Naive B cell (primary cell): ENCODE measurements at regions not wholly inside any gene's neighbourhood (a gene's known extent, or its start where the extent isn't known, plus 50 kb on each side); places are given as distances from the start of the nearest gene placed in this dataset.
A peak's percentile ranks its signal among the peaks of the same experiment; 100 is the strongest.

Source experiments
- ATAC-seq, 2 donors: fragments of 150-1000 bp; cut with Tn5 transposase; 2 replicates each; pipeline ENCODE4 v1.10.0; 2021; ENCODE audit warnings: low read depth in 2 of 2, mild to moderate bottlenecking in 2 of 2, moderate library complexity in 2 of 2
- DNase-seq: peaks from one replicate; pipeline ENCODE4 v3.0.0; 2022
- H3K27ac Mint-ChIP-seq, 6 donors: one replicate each; pipeline ENCODE4 v1.8.0; 2020 to 2022; ENCODE audit warnings: mild to moderate bottlenecking in 6 of 6, mixed read lengths in 6 of 6, moderate library complexity in 5 of 6, inconsistent platforms in 2 of 6
- H3K27me3 Mint-ChIP-seq, 3 donors: one replicate each; pipeline ENCODE4 v1.8.0; 2021 to 2022; ENCODE audit warnings: mixed read lengths in 3 of 3, mild to moderate bottlenecking in 1 of 3
- H3K36me3 Mint-ChIP-seq, 2 donors: one replicate each; pipeline ENCODE4 v1.8.0; 2020 to 2022; ENCODE audit warnings: mixed read lengths in 2 of 2, inconsistent platforms in 1 of 2, mild to moderate bottlenecking in 1 of 2
- H3K4me1 Mint-ChIP-seq, 3 donors: one replicate each; pipeline ENCODE4 v1.8.0; 2020 to 2022; ENCODE audit warnings: mixed read lengths in 3 of 3, inconsistent platforms in 1 of 3, mild to moderate bottlenecking in 1 of 3, moderate library complexity in 1 of 3
- H3K4me3 Mint-ChIP-seq, 8 donors: one replicate each; pipeline ENCODE4 v1.8.0; 2020 to 2022; ENCODE audit warnings: mild to moderate bottlenecking in 8 of 8, mixed read lengths in 8 of 8, moderate library complexity in 8 of 8, inconsistent platforms in 2 of 8
- H3K9me3 Mint-ChIP-seq, 7 donors: one replicate each; pipeline ENCODE4 v1.8.0; 2020 to 2022; ENCODE audit warnings: mixed read lengths in 7 of 7, mild to moderate bottlenecking in 5 of 7, inconsistent platforms in 2 of 7, moderate library complexity in 1 of 7

GRCh38 chr3:104672331-104672730 lies 694.4 kb upstream of the ALCAM start:
- DNase-seq (no peak), ATAC-seq (no peak)
- H3K9me3 Mint-ChIP-seq = peaks cover 0 to 6% (median 3%) of the 10 kb centered on the region in 7 donors
- no peak overlapping the region for H3K4me3 Mint-ChIP-seq
- H3K36me3 Mint-ChIP-seq = no peaks in the 10 kb centered on the region
- no peaks in the 10 kb centered on the region for H3K4me1 Mint-ChIP-seq
- H3K27ac Mint-ChIP-seq = no peak overlapping the region
- no peaks in the 10 kb centered on the region for H3K27me3 Mint-ChIP-seq

- Mint-ChIP-seq H3K9me3 (peaks cover 0 to 6% (median 3%) of the 10 kb centered on the region in 7 donors), H3K27me3 (no peaks in the 10 kb centered on the region)
These were observed 692.7 kb upstream of the ALCAM start for GRCh38 chr3:104673981-104674380.

GRCh38 chr3:104676241-104676640 lies 690.5 kb upstream of the ALCAM start:
- no peaks in the 10 kb centered on the region for H3K27me3 Mint-ChIP-seq
- H3K36me3 Mint-ChIP-seq = no peaks in the 10 kb centered on the region
- H3K4me3 Mint-ChIP-seq = no peak overlapping the region
- no peaks in the 10 kb centered on the region for H3K4me1 Mint-ChIP-seq
- H3K27ac Mint-ChIP-seq = peak overlapping the region in 1 of 6 donors; percentile 16
- no peak for DNase-seq
- ATAC-seq = no peak
- peaks cover 0 to 6% (median 3%) of the 10 kb centered on the region in 7 donors for H3K9me3 Mint-ChIP-seq

More at GRCh38 chr3:104673981-104674380, 692.7 kb upstream of the ALCAM start:
- ATAC-seq (no peak), DNase-seq (no peak)
- Mint-ChIP-seq H3K4me3 (no peak overlapping the region), H3K36me3 (no peaks in the 10 kb centered on the region), H3K27ac (peak overlapping the region in 1 of 6 donors; percentile 50), H3K4me1 (no peaks in the 10 kb centered on the region)

- H3K4me1 Mint-ChIP-seq = no peaks in the 10 kb centered on the region
- H3K36me3 Mint-ChIP-seq = no peaks in the 10 kb centered on the region
- H3K27me3 Mint-ChIP-seq = no peaks in the 10 kb centered on the region
- DNase-seq = no peak
- H3K9me3 Mint-ChIP-seq = peaks cover 0 to 6% (median 3%) of the 10 kb centered on the region in 7 donors
- H3K27ac Mint-ChIP-seq = no peak overlapping the region
- no peak overlapping the region for H3K4me3 Mint-ChIP-seq
- ATAC-seq = no peak
These were observed 688.8 kb upstream of the ALCAM start for GRCh38 chr3:104677932-104678331.

DNA sequence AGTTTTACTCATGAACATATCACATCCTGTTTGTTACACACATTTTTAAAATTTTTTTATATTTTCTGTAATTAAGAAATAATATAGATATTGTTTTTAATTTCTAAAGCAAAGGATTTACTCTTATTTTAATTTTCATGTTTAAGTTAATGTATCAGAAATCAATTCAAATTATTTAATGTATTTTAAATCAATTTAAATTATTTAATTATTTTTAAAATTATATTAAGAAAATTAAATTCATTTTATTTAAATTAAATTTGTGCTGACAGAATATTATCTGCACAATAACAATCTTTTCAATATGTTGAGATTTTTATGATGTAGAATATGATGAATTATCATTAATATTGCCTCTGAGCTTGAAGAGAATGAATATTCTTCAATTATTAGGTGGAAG lies 681.2 kb upstream of the ALCAM start:
- Mint-ChIP-seq H3K9me3 (peaks cover 0 to 15% (median 5%) of the 10 kb centered on the region in 7 donors), H3K4me1 (no peaks in the 10 kb centered on the region), H3K27me3 (no peaks in the 10 kb centered on the region), H3K36me3 (no peaks in the 10 kb centered on the region), H3K4me3 (no peak overlapping the region), H3K27ac (no peak overlapping the region)
- DNase-seq = no peak
- no peak for ATAC-seq

- H3K36me3 Mint-ChIP-seq = no peaks in the 10 kb centered on the region
- H3K4me1 Mint-ChIP-seq = no peaks in the 10 kb centered on the region
- no peak overlapping the region for H3K27ac Mint-ChIP-seq
- H3K27me3 Mint-ChIP-seq = no peaks in the 10 kb centered on the region
- H3K4me3 Mint-ChIP-seq = no peak overlapping the region
- no peak for ATAC-seq
- peaks cover 0 to 28% (median 9%) of the 10 kb centered on the region in 7 donors for H3K9me3 Mint-ChIP-seq
- DNase-seq = no peak
These were observed 679.3 kb upstream of the ALCAM start for GRCh38 chr3:104687362-104687761.

GRCh38 chr3:104696470-104696869 lies 670.2 kb upstream of the ALCAM start:
- no peak for ATAC-seq
- H3K4me1 Mint-ChIP-seq = no peaks in the 10 kb centered on the region
- H3K27ac Mint-ChIP-seq = no peak overlapping the region
- H3K36me3 Mint-ChIP-seq = no peaks in the 10 kb centered on the region
- no peak for DNase-seq
- H3K9me3 Mint-ChIP-seq = peaks cover 0 to 9% (median 6%) of the 10 kb centered on the region in 7 donors
- H3K4me3 Mint-ChIP-seq = no peak overlapping the region
- H3K27me3 Mint-ChIP-seq = peaks cover 0 to 8% (median 0%) of the 10 kb centered on the region in 3 donors

- no peak for ATAC-seq
- H3K27ac Mint-ChIP-seq = no peak overlapping the region
- no peak overlapping the region for H3K4me3 Mint-ChIP-seq
- H3K27me3 Mint-ChIP-seq = no peaks in the 10 kb centered on the region
- H3K36me3 Mint-ChIP-seq = no peaks in the 10 kb centered on the region
- no peaks in the 10 kb centered on the region for H3K4me1 Mint-ChIP-seq
- no peak for DNase-seq
- H3K9me3 Mint-ChIP-seq = no peaks in the 10 kb centered on the region
These were observed 655.3 kb upstream of the ALCAM start for GRCh38 chr3:104711406-104711805.

GRCh38 chr3:104715972-104716371 lies 650.7 kb upstream of the ALCAM start:
- Mint-ChIP-seq H3K27me3 (no peaks in the 10 kb centered on the region), H3K27ac (peak overlapping the region in 1 of 6 donors; percentile 66), H3K36me3 (no peaks in the 10 kb centered on the region), H3K9me3 (no peaks in the 10 kb centered on the region), H3K4me3 (no peak overlapping the region), H3K4me1 (peaks cover 11 to 14% (median 13%) of the 10 kb centered on the region in 3 donors)
- ATAC-seq = no peak
- DNase-seq = no peak

- Mint-ChIP-seq H3K27ac (peak overlapping the region; percentile 55 to 94 (median 87)), H3K9me3 (peaks cover 0 to 6% (median 3%) of the 10 kb centered on the region in 7 donors), H3K4me3 (peak overlapping the region in 7 of 8 donors; percentile 7 to 74 (median 46)), H3K27me3 (no peaks in the 10 kb centered on the region), H3K4me1 (peaks cover 11 to 15% (median 14%) of the 10 kb centered on the region in 3 donors), H3K36me3 (no peaks in the 10 kb centered on the region)
- ATAC-seq = peak; percentile 55 to 68
- no peak for DNase-seq
These were observed 648.9 kb upstream of the ALCAM start for GRCh38 chr3:104717828-104718196.

DNA sequence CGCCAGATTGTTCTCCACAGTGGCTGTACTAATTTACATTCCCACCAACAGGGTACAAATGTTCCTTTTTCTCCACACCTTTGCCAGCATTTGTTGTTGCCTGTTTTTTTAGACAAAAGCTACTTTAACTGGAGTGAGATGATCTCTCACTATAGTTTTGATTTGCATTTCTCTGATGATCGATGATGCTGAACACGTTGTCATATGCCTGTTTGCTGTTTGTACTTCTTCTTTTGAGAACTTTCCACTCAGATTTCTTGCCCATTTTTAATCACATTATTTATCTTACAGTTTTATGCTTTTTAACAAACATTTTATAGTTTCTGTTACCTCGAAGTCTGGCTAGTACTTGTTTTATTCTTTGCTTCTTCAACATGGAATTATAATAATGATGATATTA lies 643.7 kb upstream of the ALCAM start:
- Mint-ChIP-seq H3K27me3 (no peaks in the 10 kb centered on the region), H3K9me3 (peaks cover 0 to 10% (median 3%) of the 10 kb centered on the region in 7 donors), H3K27ac (peak overlapping the region in 2 of 6 donors; percentile 47 to 77), H3K36me3 (no peaks in the 10 kb centered on the region), H3K4me1 (peaks cover under 1 to 6% (median 1%) of the 10 kb centered on the region in 3 donors), H3K4me3 (no peak overlapping the region)
- ATAC-seq = peak in 1 of 2 donors; percentile 53
- no peak for DNase-seq

DNA sequence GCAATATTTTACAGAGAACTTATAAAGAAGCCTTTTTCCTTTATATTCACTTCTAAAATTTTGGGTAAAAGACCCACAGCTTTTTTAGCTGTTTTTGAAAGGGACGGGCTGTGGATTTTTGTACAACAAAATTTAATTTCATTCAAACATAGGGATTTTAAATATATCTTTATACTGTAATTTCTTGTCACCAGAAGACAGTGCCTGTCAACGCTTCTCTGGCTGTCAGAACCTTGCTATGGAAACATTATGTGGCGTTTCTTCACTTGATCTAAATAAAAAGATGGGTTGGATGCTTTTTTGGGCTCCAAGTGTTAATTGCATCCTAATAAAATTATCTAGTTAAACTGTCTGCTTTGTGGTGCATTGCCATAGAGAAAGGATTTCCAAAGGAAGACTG lies 635.6 kb upstream of the ALCAM start:
- ATAC-seq = no peak

DNA sequence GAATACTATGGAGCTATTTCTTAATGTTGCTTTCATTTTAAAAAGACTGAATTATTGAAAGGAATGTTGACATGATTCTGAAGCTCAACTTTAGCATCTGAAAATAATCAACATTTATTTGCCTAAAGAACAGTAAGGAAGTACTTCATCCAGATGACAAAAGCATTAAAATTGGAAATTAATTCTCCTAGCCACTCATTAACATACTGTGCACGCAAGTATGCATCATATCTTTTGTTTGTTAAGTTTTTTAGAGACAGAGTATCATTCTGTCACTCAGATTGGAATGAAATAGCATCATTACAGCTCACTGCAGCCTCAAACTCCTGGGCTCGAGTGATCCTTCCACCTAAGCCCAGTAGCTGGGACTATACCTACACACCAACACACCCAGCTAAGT lies 632.1 kb upstream of the ALCAM start:
- Mint-ChIP-seq H3K27ac (no peak overlapping the region), H3K27me3 (no peaks in the 10 kb centered on the region), H3K4me3 (no peak overlapping the region), H3K4me1 (no peaks in the 10 kb centered on the region), H3K9me3 (no peaks in the 10 kb centered on the region), H3K36me3 (no peaks in the 10 kb centered on the region)
- no peak for ATAC-seq
- DNase-seq = no peak

More for the DNA sequence above, 635.6 kb upstream of the ALCAM start:
- Mint-ChIP-seq H3K36me3 (no peaks in the 10 kb centered on the region), H3K27ac (no peak overlapping the region), H3K9me3 (no peaks in the 10 kb centered on the region), H3K4me1 (no peaks in the 10 kb centered on the region), H3K27me3 (no peaks in the 10 kb centered on the region), H3K4me3 (no peak overlapping the region)
- DNase-seq = no peak

DNA sequence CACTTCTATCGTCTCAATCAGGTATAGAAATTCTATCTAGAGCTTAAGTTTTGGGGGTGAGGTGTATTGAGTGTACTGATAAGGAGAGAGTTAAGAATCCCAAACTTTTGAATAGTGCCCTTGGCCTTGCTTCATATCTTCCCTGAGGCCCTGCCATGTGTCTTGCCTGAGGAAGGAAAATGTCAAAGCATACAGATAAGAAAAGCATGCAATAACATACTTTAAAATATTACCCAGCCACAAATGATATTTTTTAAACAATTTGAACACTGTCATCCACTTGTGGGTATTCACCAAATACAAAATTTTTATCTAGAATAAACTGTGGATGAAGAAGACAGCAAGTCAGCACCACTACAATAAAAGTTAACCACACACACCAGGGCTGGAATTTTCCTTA lies 631.0 kb upstream of the ALCAM start:
- Mint-ChIP-seq H3K4me3 (no peak overlapping the region), H3K27me3 (no peaks in the 10 kb centered on the region), H3K9me3 (no peaks in the 10 kb centered on the region), H3K27ac (no peak overlapping the region), H3K36me3 (no peaks in the 10 kb centered on the region), H3K4me1 (no peaks in the 10 kb centered on the region)
- no peak for DNase-seq
- no peak for ATAC-seq

DNA sequence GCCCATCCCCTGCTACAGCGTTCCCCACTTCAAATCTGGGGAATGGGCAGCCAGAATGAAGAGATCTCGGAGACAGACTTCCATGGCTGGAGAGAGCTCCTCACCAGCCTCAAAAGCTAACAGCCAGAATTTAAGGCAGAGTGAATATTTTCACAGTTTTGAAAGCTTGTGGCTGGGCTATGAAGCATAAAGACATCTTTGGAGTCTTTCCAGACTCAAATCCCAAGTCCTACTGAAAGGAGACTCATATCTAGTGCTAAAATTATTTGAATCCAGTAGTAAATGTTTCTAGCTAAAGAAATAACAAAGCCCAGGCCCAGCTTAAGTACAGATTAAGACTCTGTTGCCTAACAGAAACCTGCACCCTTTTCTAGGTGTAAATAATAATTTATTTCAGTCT lies 628.4 kb upstream of the ALCAM start:
- no peaks in the 10 kb centered on the region for H3K9me3 Mint-ChIP-seq
- no peaks in the 10 kb centered on the region for H3K27me3 Mint-ChIP-seq
- no peak overlapping the region for H3K4me3 Mint-ChIP-seq
- H3K36me3 Mint-ChIP-seq = no peaks in the 10 kb centered on the region
- no peaks in the 10 kb centered on the region for H3K4me1 Mint-ChIP-seq
- ATAC-seq (no peak), DNase-seq (no peak)
- H3K27ac Mint-ChIP-seq = no peak overlapping the region
